Smooth muscle cell (in vitro differentiated cells): ENCODE measurements at regions not wholly inside any gene's neighbourhood (a gene's known extent, or its start where the extent isn't known, plus 50 kb on each side); places are given as distances from the start of the nearest gene placed in this dataset.

Source experiments
- DNase-seq: peaks from one replicate; lab custom pipeline; 2025; ENCODE audit not compliant: unreplicated experiment; lab: John Stamatoyannopoulos, UW
- H2AFZ ChIP-seq: fragments of 200-600 bp; sonication (generic); 2 replicates; pipeline ENCODE4 v1.6.0; 2016; ENCODE audit warnings: antibody characterized with exemption, low read depth, mild to moderate bottlenecking
- H3F3A ChIP-seq: fragments of 200-600 bp; sonication (generic); 2 replicates; pipeline ENCODE4 v1.6.0; 2017; ENCODE audit warnings: antibody characterized with exemption, low read depth
- H3K27ac ChIP-seq: fragments of 200-600 bp; sonication (generic); 2 replicates; pipeline ENCODE4 v1.5.1; 2016; ENCODE audit warnings: low read depth, mild to moderate bottlenecking
- H3K27me3 ChIP-seq: fragments of 200-600 bp; sonication (generic); 2 replicates; pipeline ENCODE4 v1.6.1; 2016; ENCODE audit warnings: low read depth, mild to moderate bottlenecking
- H3K36me3 ChIP-seq: fragments of 200-600 bp; sonication (generic); 2 replicates; pipeline ENCODE4 v1.5.1; 2016; ENCODE audit warnings: low read depth
- H3K4me1 ChIP-seq: fragments of 200-600 bp; sonication (generic); 2 replicates; pipeline ENCODE4 v1.5.1; 2016; ENCODE audit warnings: low read depth
- H3K4me2 ChIP-seq: fragments of 200-600 bp; sonication (generic); 2 replicates; pipeline ENCODE4 v1.6.0; 2016; ENCODE audit warnings: mild to moderate bottlenecking
- H3K4me3 ChIP-seq: fragments of 200-600 bp; sonication (generic); 2 replicates; pipeline ENCODE4 v1.5.1; 2016; ENCODE audit warnings: mild to moderate bottlenecking
- H3K79me2 ChIP-seq: fragments of 200-600 bp; sonication (generic); 2 replicates; pipeline ENCODE4 v1.6.0; 2016; ENCODE audit warnings: low read depth, mild to moderate bottlenecking
- H3K9ac ChIP-seq: fragments of 200-600 bp; sonication (generic); 2 replicates; pipeline ENCODE4 v1.6.0; 2016; ENCODE audit warnings: low read depth
- H3K9me3 ChIP-seq: fragments of 200-600 bp; sonication (generic); replicated peaks from 2 replicates; pipeline ENCODE4 v1.5.1; 2016; ENCODE audit warnings: low read depth
- H4K20me1 ChIP-seq: fragments of 200-600 bp; sonication (generic); 2 replicates; pipeline ENCODE4 v1.6.0; 2016; ENCODE audit warnings: low read depth
- CTCF ChIP-seq: fragments of 200-600 bp; sonication (generic); IDR thresholded peaks from 2 replicates; pipeline ENCODE4 v1.5.1; 2017; ENCODE audit warnings: borderline replicate concordance, mild to moderate bottlenecking, antibody characterized with exemption; ENCODE audit not compliant: insufficient read depth, poor library complexity, severe bottlenecking
- WGBS: methylation state at CpG from one replicate; pipeline ENCODE4 v1.1.7; 2016; ENCODE audit warnings: low lambda C conversion rate; 5-methylcytosine and 5-hydroxymethylcytosine counted together

GRCh38 chr15:48063411-48063985, 57.3 kb upstream of the SLC24A5 start:
- no peak for TF ChIP-seq CTCF
- Histone ChIP-seq H3F3A (no peaks in the 10 kb centered on the region), H3K4me1 (peaks cover 5% of the 10 kb centered on the region), H3K4me2 (no peak overlapping the region), H3K9ac (no peak overlapping the region), H3K36me3 (no peaks in the 10 kb centered on the region), H3K27me3 (no peaks in the 10 kb centered on the region), H4K20me1 (no peaks in the 10 kb centered on the region), H3K79me2 (no peaks in the 10 kb centered on the region), H3K27ac (no peak overlapping the region), H3K4me3 (no peak overlapping the region), H3K9me3 (no peaks in the 10 kb centered on the region), H2AFZ (no peak overlapping the region)
- DNase-seq = no peak
- 72% methylated on average over 2 of the region's 2 CpGs for WGBS

- WGBS = 68% methylated on average over 2 of the region's 2 CpGs
- DNase-seq = no peak
- peaks cover 5% of the 10 kb centered on the region for H3K4me1 ChIP-seq
- no peaks in the 10 kb centered on the region for H3K79me2 ChIP-seq
- H3K27me3 ChIP-seq = no peaks in the 10 kb centered on the region
- no peak overlapping the region for H2AFZ ChIP-seq
- no peaks in the 10 kb centered on the region for H3F3A ChIP-seq
- no peaks in the 10 kb centered on the region for H3K36me3 ChIP-seq
- H3K4me3 ChIP-seq = no peak overlapping the region
- H3K9me3 ChIP-seq = no peaks in the 10 kb centered on the region
- H3K9ac ChIP-seq = no peak overlapping the region
- H4K20me1 ChIP-seq = no peaks in the 10 kb centered on the region
- no peak for TF ChIP-seq CTCF
- H3K4me2 ChIP-seq = no peak overlapping the region
- H3K27ac ChIP-seq = no peak overlapping the region
Measured at GRCh38 chr15:48064421-48064820, 56.4 kb upstream of the SLC24A5 start.

- Histone ChIP-seq H3F3A (no peaks in the 10 kb centered on the region), H3K4me1 (peaks cover 5% of the 10 kb centered on the region), H3K9me3 (no peaks in the 10 kb centered on the region), H3K27ac (no peak overlapping the region), H3K9ac (no peak overlapping the region), H3K27me3 (no peaks in the 10 kb centered on the region), H3K4me3 (no peak overlapping the region), H2AFZ (no peak overlapping the region), H3K36me3 (no peaks in the 10 kb centered on the region), H4K20me1 (no peaks in the 10 kb centered on the region), H3K79me2 (no peaks in the 10 kb centered on the region), H3K4me2 (no peak overlapping the region)
- TF ChIP-seq CTCF = no peak
- no peak for DNase-seq
- 86% methylated on average over 3 of the region's 3 CpGs for WGBS
Measured at GRCh38 chr15:48066456-48066855, 54.3 kb upstream of the SLC24A5 start.
